Mammary epithelial cell (primary cell): ENCODE measurements at regions not wholly inside any gene's neighbourhood (a gene's known extent, or its start where the extent isn't known, plus 50 kb on each side); places are given as distances from the start of the nearest gene placed in this dataset.
"Not testable (repeated sequence)": the region's sequence is repeated elsewhere in the genome, so short reads cannot be mapped to it uniquely, and the experiment has no call there.

Source experiments
- EZH2 ChIP-seq: IDR thresholded peaks from 2 replicates; pipeline ENCODE4 v1.6.1; 2012; ENCODE audit warnings: low read length, inconsistent platforms, borderline replicate concordance
- TF ChIP-seq, protein P1 (sequence below), 2 donors: IDR thresholded peaks in 1 of 2; conservative IDR thresholded peaks in 1 of 2; 2 replicates each; pipeline ENCODE4 v1.5.1; 2011 to 2012; ENCODE audit warnings: inconsistent platforms in 2 of 2, low read length in 2 of 2, mild to moderate bottlenecking in 2 of 2, control low read depth in 1 of 2, low read depth in 1 of 2; ENCODE audit not compliant: insufficient read depth in 1 of 2; ENCODE audit errors: extremely low read depth in 1 of 2

DNA sequence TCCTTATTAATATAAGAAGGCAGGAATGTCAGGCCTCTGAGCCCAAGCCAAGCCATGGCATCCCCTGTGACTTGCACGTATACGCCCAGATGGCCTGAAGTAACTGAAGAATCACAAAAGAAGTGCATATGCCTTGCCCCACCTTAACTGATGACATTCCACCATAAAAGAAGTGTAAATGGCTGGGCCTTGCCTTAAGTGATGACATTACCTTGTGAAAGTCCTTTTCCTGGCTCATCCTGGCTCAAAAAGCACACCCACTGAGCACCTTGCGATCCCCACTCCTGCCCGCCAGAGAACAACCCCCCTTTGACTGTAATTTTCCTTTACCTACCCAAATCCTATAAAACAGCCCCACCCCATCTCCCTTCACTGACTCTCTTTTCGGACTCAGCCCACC is 217.5 kb downstream of the TXNL1 start:
- TF ChIP-seq, protein P1, sequence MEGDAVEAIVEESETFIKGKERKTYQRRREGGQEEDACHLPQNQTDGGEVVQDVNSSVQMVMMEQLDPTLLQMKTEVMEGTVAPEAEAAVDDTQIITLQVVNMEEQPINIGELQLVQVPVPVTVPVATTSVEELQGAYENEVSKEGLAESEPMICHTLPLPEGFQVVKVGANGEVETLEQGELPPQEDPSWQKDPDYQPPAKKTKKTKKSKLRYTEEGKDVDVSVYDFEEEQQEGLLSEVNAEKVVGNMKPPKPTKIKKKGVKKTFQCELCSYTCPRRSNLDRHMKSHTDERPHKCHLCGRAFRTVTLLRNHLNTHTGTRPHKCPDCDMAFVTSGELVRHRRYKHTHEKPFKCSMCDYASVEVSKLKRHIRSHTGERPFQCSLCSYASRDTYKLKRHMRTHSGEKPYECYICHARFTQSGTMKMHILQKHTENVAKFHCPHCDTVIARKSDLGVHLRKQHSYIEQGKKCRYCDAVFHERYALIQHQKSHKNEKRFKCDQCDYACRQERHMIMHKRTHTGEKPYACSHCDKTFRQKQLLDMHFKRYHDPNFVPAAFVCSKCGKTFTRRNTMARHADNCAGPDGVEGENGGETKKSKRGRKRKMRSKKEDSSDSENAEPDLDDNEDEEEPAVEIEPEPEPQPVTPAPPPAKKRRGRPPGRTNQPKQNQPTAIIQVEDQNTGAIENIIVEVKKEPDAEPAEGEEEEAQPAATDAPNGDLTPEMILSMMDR (conservative IDR thresholded peaks at IDR 0.05 in 1 of 2, IDR thresholded peaks at IDR 0.05 in 1 of 2; ENCODE audit: extremely low read depth in 1 of 2, insufficient read depth in 1 of 2, low read depth in 1 of 2, low read length in 2 of 2) = not testable (repeated sequence)
- not testable (repeated sequence) for TF ChIP-seq EZH2
